RWPE2 (cell line): ENCODE measurements at regions not wholly inside any gene's neighbourhood (a gene's known extent, or its start where the extent isn't known, plus 50 kb on each side); places are given as distances from the start of the nearest gene placed in this dataset.

Experiments used
- ATAC-seq: fragments of 200-7000 bp; cut with Tn5 transposase; 3 replicates; pipeline ENCODE4 v1.9.1; 2021; ENCODE audit warnings: low read depth
- DNase-seq: peaks from one replicate; pipeline ENCODE4 v3.0.0-alpha.2; 2020; ENCODE audit warnings: low spot score
- H3K27ac ChIP-seq: fragments of 450-650 bp; 2 replicates; pipeline ENCODE4 v1.5.1; 2017; ENCODE audit warnings: mild to moderate bottlenecking; ENCODE audit not compliant: poor library complexity, severe bottlenecking
- H3K27me3 ChIP-seq: fragments of 250-450 bp; sonication (Bioruptor Pico); 2 replicates; pipeline ENCODE4 v1.5.1; 2021; ENCODE audit warnings: mild to moderate bottlenecking, moderate library complexity; ENCODE audit not compliant: insufficient read depth, poor library complexity, severe bottlenecking
- H3K36me3 ChIP-seq: fragments of 250-450 bp; sonication (Bioruptor Pico); 2 replicates; pipeline ENCODE4 v1.5.1; 2020; ENCODE audit warnings: low read depth, mild to moderate bottlenecking, moderate library complexity
- H3K4me1 ChIP-seq: fragments of 250-450 bp; sonication (Bioruptor Pico); 2 replicates; pipeline ENCODE4 v1.5.1; 2021; ENCODE audit warnings: mild to moderate bottlenecking, moderate library complexity; ENCODE audit not compliant: insufficient read depth, poor library complexity, severe bottlenecking
- H3K4me3 ChIP-seq: fragments of 250-450 bp; sonication (Bioruptor Pico); 2 replicates; pipeline ENCODE4 v1.5.1; 2021; ENCODE audit warnings: mild to moderate bottlenecking, moderate library complexity; ENCODE audit not compliant: severe bottlenecking
- H3K9me3 ChIP-seq: fragments of 250-450 bp; sonication (Bioruptor Pico); 2 replicates; pipeline ENCODE4 v1.5.1; 2021; ENCODE audit warnings: mild to moderate bottlenecking, moderate library complexity; ENCODE audit not compliant: severe bottlenecking
- TF ChIP-seq, protein P1 (sequence below): fragments of 450-650 bp; IDR thresholded peaks from one replicate; pipeline ENCODE4 v1.5.1; 2017; ENCODE audit warnings: mild to moderate bottlenecking, moderate library complexity; ENCODE audit not compliant: poor library complexity, severe bottlenecking

DNA sequence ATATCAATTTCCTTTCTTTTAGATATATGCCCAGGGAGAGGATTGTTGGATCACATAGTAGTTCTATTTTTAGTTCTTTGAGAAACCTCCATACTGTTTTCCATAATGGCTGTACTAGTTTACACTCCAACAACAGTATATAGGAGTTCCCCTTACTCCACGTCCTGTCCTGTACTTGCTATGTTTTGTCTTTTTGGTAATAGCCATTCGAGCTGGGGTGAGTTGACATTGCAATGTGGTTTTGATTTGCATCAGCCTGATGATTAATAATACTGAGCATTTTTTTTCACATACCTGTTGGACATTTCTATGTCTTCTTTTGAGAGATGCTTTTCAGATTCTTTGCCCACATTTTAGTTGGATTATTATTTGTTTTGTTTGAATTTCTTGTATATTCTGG is 445.9 kb downstream of the NTRK2 start:
- TF ChIP-seq, protein P1, sequence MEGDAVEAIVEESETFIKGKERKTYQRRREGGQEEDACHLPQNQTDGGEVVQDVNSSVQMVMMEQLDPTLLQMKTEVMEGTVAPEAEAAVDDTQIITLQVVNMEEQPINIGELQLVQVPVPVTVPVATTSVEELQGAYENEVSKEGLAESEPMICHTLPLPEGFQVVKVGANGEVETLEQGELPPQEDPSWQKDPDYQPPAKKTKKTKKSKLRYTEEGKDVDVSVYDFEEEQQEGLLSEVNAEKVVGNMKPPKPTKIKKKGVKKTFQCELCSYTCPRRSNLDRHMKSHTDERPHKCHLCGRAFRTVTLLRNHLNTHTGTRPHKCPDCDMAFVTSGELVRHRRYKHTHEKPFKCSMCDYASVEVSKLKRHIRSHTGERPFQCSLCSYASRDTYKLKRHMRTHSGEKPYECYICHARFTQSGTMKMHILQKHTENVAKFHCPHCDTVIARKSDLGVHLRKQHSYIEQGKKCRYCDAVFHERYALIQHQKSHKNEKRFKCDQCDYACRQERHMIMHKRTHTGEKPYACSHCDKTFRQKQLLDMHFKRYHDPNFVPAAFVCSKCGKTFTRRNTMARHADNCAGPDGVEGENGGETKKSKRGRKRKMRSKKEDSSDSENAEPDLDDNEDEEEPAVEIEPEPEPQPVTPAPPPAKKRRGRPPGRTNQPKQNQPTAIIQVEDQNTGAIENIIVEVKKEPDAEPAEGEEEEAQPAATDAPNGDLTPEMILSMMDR: no peak
- H3K4me3 ChIP-seq: no peak overlapping the region
- ATAC-seq (peak; percentile 60), DNase-seq (no peak)
- peak overlapping the region; percentile 41 for H3K27ac ChIP-seq
- no peaks in the 10 kb centered on the region for H3K9me3 ChIP-seq
- no peaks in the 10 kb centered on the region for H3K36me3 ChIP-seq
- no peaks in the 10 kb centered on the region for H3K27me3 ChIP-seq
- H3K4me1 ChIP-seq: peaks cover 50% of the 10 kb centered on the region

DNA sequence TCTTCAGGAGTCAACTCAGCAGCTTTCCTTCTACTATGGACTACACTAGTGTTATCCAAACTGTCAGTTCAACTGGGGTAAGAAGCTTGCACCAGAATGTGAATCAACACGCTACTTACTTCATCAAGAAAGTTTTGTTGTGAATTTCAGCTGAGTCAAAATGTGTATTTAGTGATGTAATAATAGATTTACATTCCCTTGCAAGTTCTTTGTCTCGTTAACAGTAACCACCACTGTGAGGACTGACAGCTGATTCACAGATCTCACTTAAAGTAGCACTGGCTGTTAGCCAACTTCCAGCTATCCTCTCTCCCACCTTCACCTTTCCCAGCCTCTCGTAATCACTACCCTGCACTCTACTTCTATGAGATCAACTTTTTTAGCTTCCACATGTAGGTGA is 445.3 kb downstream of the NTRK2 start:
- Histone ChIP-seq H3K27me3 (no peaks in the 10 kb centered on the region), H3K27ac (peak overlapping the region; percentile 41), H3K4me3 (no peak overlapping the region), H3K9me3 (no peaks in the 10 kb centered on the region), H3K36me3 (no peaks in the 10 kb centered on the region), H3K4me1 (peaks cover 46% of the 10 kb centered on the region)
- TF ChIP-seq, protein P1: no peak
- no peak for DNase-seq
- ATAC-seq: peak; percentile 71

DNA sequence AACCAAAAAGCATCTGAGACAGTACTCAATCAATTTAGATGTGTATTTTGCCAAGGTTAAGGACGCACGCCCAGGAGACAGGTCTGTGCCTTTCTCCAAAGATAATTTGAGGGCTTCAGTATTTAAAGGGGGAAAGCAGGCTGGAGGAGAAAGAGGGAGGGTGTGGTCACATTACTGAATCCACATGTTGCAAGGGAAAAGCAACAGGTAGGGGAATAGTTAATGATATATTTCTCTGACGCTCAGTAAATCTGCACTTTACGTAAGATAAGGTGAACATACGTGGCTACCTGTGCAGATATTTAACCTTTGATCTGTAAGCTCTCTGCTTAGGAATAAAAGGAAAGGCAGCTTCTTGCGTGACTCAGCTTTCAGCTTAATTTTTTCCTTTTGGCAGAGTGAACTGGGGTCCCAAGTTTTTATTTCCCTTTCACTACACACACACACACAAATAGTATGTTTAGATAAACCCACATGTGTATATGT is 443.4 kb downstream of the NTRK2 start:
- Histone ChIP-seq H3K4me1 (peaks cover 30% of the 10 kb centered on the region), H3K9me3 (no peaks in the 10 kb centered on the region), H3K27me3 (no peaks in the 10 kb centered on the region), H3K27ac (no peak overlapping the region), H3K36me3 (no peaks in the 10 kb centered on the region), H3K4me3 (no peak overlapping the region)
- ATAC-seq (no peak), DNase-seq (no peak)
- TF ChIP-seq, protein P1: no peak

DNA sequence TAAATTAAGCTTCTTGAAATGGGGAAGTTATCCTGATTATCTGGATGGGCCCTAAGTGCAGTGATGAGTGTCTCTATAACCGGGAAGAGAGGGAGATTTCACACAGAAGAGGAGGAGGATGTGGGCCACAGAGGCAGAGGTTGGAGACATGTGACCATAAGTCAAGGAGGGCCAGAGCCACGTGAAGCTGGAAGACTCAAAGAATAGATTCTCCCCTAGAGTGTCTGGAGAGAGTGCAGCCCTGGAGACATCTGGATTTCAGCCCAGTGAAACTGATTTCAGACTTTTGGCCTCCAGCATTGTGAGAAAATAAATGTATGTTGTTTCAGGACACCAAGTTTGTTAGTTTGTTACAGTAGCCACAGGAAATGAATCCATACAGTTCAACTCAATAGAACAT is 442.9 kb downstream of the NTRK2 start:
- TF ChIP-seq, protein P1: no peak
- Histone ChIP-seq H3K4me3 (no peak overlapping the region), H3K27ac (no peak overlapping the region), H3K4me1 (peaks cover 24% of the 10 kb centered on the region), H3K36me3 (no peaks in the 10 kb centered on the region), H3K9me3 (no peaks in the 10 kb centered on the region), H3K27me3 (no peaks in the 10 kb centered on the region)
- DNase-seq (no peak), ATAC-seq (no peak)

DNA sequence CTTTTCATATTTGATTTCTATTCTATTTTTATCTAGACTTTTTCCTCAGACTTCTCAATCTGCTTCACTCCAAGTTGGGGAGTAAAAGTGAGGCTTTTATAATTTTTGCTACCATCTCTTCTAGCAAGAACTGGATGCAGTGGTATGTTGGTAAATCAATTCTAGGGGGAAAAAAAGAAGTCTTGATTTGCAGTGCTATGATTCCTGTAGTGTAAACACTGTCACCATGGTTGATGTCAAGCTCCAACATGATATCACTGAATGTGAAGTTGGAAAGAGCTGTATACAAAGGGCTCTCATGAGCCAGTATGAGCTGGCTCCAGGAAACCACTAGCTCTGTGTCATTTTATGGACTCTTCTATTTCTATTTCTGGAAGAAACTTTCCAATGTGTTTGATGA is 439.2 kb downstream of the NTRK2 start:
- TF ChIP-seq, protein P1: no peak
- no peak overlapping the region for H3K4me3 ChIP-seq
- no peak overlapping the region for H3K27ac ChIP-seq
- DNase-seq (no peak), ATAC-seq (no peak)
- no peaks in the 10 kb centered on the region for H3K9me3 ChIP-seq
- H3K27me3 ChIP-seq: no peaks in the 10 kb centered on the region
- no peaks in the 10 kb centered on the region for H3K4me1 ChIP-seq
- no peaks in the 10 kb centered on the region for H3K36me3 ChIP-seq
